BLaER1 treated with 17β-estradiol and CSF1 and Interleukin-3, amounts not matched to agents 10 nM and 100 nM (cell line): ENCODE measurements at regions not wholly inside any gene's neighbourhood (a gene's known extent, or its start where the extent isn't known, plus 50 kb on each side); places are given as distances from the start of the nearest gene placed in this dataset.
"Not testable (repeated sequence)": the region's sequence is repeated elsewhere in the genome, so short reads cannot be mapped to it uniquely, and the experiment has no call there.

ENCODE experiments used
- H3K27ac ChIP-seq, 11 experiments: shearing (Covaris generic); formaldehyde crosslinking; 2 replicates each; pipeline ENCODE4 v1.8.1; 2022
- H3K27me3 ChIP-seq, 11 experiments: shearing (Covaris generic); formaldehyde crosslinking; 2 replicates each; pipeline ENCODE4 v1.8.1; 2022
- H3K36me3 ChIP-seq, 11 experiments: shearing (Covaris generic); formaldehyde crosslinking; 2 replicates each; pipeline ENCODE4 v1.8.1; 2022
- H3K4me1 ChIP-seq, 10 experiments: shearing (Covaris generic); formaldehyde crosslinking; 2 replicates each; pipeline ENCODE4 v1.8.1; 2022
- H3K4me2 ChIP-seq, 11 experiments: shearing (Covaris generic); formaldehyde crosslinking; 2 replicates each; pipeline ENCODE4 v1.8.1; 2022
- H3K4me3 ChIP-seq, 10 experiments: shearing (Covaris generic); formaldehyde crosslinking; 2 replicates each; pipeline ENCODE4 v1.8.1; 2022
- H3K9ac ChIP-seq, 11 experiments: shearing (Covaris generic); formaldehyde crosslinking; 2 replicates each; pipeline ENCODE4 v1.8.1; 2022
- H3K9me3 ChIP-seq, 11 experiments: shearing (Covaris generic); formaldehyde crosslinking; replicated peaks in 1 of 11; 2 replicates each; pipeline ENCODE4 v1.8.1; 2022
- H4K20me1 ChIP-seq, 11 experiments: shearing (Covaris generic); formaldehyde crosslinking; 2 replicates each; pipeline ENCODE4 v1.8.1; 2022
- Cebpa-rat ChIP-seq, 11 experiments: shearing (Covaris generic); IDR thresholded peaks; 2 replicates each; pipeline ENCODE4 v1.8.1; 2022

DNA sequence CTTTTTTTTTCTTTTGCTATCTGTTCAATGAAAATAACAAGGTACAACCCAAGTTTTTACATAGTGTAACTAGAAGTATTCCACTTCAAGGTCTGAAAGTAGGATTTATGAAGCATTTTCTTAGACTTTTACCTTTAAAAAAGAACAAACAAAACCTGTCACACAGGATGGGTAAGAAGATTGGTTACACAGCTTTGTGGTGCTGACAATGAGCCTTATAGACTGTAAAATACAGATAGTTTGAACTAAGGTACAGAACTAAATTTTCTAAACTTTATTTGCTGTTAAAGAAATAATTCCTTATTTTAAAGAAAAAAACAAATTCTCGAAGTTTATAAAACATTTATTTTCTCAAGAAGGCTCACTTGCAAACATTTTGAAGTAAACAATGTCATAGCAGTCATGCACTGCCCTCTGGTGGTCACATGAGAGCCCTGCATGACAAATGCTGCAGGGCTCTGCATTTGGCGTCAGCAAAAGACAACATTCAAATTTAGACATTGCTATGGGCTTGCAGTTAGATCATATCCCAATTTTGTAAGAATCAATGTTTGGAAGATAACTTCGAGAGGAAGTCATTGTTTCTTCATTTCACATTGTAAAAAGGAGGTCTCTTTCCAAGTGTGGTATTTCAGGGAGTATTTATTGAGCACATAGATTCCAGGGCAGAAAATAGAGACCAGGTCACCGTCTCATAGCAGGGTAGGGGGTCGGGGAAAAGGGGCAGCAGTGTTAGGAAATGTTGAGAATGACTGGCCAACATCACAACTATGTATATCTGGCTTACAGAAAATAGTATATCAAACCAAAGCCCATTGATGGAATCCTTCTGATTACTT is 115.3 kb upstream of the FMN2 start:
- Histone ChIP-seq H3K27me3 (no peaks in the 10 kb centered on the region), H3K9me3 (peaks cover 34 to 37% (median 36%) of the 10 kb centered on the region in 11 experiments), H3K4me2 (no peak overlapping the region), H3K36me3 (no peaks in the 10 kb centered on the region), H3K4me3 (no peak overlapping the region), H4K20me1 (no peaks in the 10 kb centered on the region), H3K27ac (no peak overlapping the region), H3K9ac (no peak overlapping the region), H3K4me1 (no peaks in the 10 kb centered on the region)
- TF ChIP-seq Cebpa-rat (IDR thresholded peaks at IDR 0.05): no peak

DNA sequence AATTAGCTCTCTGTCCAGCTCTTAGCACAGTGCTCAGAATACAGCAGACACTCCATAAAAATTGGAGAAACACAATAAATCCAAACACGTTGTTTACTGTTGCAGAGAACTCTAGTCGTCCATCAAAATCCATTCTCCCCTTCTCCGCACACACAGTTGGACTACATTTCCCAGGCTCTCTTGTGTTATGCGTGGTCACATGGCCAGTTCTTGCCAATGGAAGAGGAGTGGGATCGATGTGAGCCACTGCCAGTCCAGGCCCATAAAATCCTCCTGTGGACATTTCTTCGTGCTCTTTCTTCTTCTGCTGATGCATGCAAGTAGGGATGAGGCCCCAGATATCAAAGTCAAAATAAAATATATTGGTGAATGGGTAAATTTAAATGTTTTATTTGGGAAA is 114.3 kb upstream of the FMN2 start:
- no peaks in the 10 kb centered on the region for H3K4me1 ChIP-seq
- no peaks in the 10 kb centered on the region for H4K20me1 ChIP-seq
- no peaks in the 10 kb centered on the region for H3K36me3 ChIP-seq
- H3K27ac ChIP-seq: no peak overlapping the region
- H3K4me3 ChIP-seq: no peak overlapping the region
- H3K27me3 ChIP-seq: no peaks in the 10 kb centered on the region
- no peak for TF ChIP-seq Cebpa-rat (IDR thresholded peaks at IDR 0.05)
- H3K9ac ChIP-seq: no peak overlapping the region
- H3K4me2 ChIP-seq: no peak overlapping the region
- peaks cover 39 to 46% (median 42%) of the 10 kb centered on the region in 11 experiments for H3K9me3 ChIP-seq

DNA sequence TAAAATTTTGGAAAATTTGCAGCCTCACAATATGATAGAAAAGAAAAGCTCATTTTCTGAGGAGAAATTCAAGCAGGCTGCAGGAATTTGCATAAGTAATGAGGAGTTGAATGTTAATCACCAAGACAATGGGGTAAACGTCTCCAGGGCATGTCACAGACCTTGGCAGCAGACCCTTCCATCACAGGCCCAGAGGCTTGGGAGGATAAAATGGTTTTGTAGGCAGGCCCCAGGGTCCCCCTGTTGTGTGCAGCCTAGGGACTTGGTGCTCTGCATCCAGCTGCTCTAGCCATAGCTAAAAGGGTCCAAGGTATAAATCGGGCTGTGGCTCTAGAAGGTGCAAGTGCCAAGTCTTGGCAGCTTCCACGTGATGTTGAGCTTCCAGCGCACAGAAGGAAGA is 112.2 kb upstream of the FMN2 start:
- Histone ChIP-seq H3K9me3 (peaks cover 40 to 57% (median 50%) of the 10 kb centered on the region in 11 experiments), H4K20me1 (no peaks in the 10 kb centered on the region), H3K27ac (no peak overlapping the region), H3K4me1 (no peaks in the 10 kb centered on the region), H3K27me3 (no peaks in the 10 kb centered on the region), H3K4me2 (no peak overlapping the region), H3K9ac (no peak overlapping the region), H3K4me3 (no peak overlapping the region), H3K36me3 (no peaks in the 10 kb centered on the region)
- TF ChIP-seq Cebpa-rat (IDR thresholded peaks at IDR 0.05): no peak

DNA sequence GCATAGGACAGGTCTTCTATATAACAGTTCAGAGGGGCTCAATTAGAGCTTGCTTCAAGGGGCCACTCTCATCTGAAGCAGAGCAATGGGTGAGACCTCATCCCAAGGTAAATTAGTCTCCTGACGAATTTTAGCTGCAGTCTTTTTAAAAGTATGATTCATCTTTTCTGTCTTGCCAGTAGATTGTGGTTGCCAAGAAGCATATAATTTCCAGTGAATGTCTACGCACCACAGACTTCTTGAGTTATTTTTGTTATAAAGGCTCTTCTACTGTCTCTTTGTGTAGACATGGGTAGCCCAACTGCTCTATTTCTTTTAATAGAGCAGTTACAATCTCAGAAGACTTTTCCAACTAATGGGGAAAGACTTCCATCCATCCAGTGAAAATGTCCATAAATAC is 108.9 kb upstream of the FMN2 start:
- no peaks in the 10 kb centered on the region for H4K20me1 ChIP-seq
- H3K27ac ChIP-seq: no peak overlapping the region
- H3K4me1 ChIP-seq: no peaks in the 10 kb centered on the region
- H3K4me3 ChIP-seq: no peak overlapping the region
- H3K27me3 ChIP-seq: no peaks in the 10 kb centered on the region
- H3K9ac ChIP-seq: no peak overlapping the region
- H3K36me3 ChIP-seq: no peaks in the 10 kb centered on the region
- no peak for TF ChIP-seq Cebpa-rat (IDR thresholded peaks at IDR 0.05)
- peaks cover 58 to 73% (median 63%) of the 10 kb centered on the region in 11 experiments for H3K9me3 ChIP-seq
- H3K4me2 ChIP-seq: no peak overlapping the region

DNA sequence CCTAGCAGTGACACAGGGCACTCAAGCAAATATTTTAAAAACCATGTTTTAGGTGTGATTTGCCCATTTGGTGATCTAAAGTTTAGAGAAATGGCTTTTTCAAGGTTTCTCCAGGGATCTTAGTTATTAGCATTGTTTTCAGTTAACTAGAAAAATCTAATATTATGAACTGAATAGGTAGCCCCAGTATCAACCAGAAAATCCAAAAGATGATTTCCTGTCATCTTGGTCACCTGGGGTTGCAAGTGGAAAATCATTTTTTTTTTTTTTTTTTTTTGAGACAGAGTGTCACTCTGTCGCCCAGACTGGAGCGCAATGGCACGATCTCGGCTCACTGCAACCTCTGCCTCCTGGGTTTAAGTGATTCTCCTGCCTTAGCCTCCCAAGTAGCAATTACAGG is 106.6 kb upstream of the FMN2 start:
- no peaks in the 10 kb centered on the region for H3K27me3 ChIP-seq
- no peaks in the 10 kb centered on the region for H3K36me3 ChIP-seq
- peaks cover 35 to 50% (median 41%) of the 10 kb centered on the region in 11 experiments for H3K9me3 ChIP-seq
- H3K4me2 ChIP-seq: no peak overlapping the region
- H3K4me1 ChIP-seq: no peaks in the 10 kb centered on the region
- TF ChIP-seq Cebpa-rat (IDR thresholded peaks at IDR 0.05): no peak
- H4K20me1 ChIP-seq: no peaks in the 10 kb centered on the region
- no peak overlapping the region for H3K9ac ChIP-seq
- no peak overlapping the region for H3K27ac ChIP-seq
- no peak overlapping the region for H3K4me3 ChIP-seq

DNA sequence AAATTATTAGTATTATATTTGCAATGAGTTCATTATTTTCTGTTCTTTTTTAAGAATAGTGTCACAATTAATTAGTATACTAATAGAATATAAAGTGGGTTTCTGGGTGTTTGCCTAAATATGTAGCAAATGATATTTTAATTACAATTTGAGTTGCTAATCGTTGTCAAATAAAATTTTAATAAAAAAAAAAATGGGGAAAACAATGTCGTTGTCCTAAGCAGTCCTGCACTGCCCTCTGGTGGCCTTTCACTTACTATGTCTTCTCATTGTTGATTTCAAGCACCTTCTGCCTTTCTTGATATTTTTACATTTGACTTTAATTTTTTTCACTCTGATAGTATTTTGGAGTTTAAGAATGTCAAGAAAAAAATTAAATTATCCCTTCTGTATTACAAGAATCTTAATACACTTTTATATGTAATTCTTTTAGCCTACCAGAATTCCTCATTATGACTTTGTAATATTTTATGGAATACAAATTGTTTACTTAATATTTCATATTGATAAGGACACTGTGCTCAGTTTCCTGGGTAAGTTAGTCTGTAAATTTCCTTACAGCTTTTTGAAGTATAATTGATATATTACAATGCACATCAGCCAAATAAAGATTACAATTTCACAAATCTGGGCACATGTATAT is 104.5 kb upstream of the FMN2 start:
- H3K9me3 ChIP-seq: peaks cover 15 to 31% (median 21%) of the 10 kb centered on the region in 11 experiments
- no peak overlapping the region for H3K4me2 ChIP-seq
- H3K9ac ChIP-seq: no peak overlapping the region
- no peaks in the 10 kb centered on the region for H4K20me1 ChIP-seq
- no peaks in the 10 kb centered on the region for H3K4me1 ChIP-seq
- H3K36me3 ChIP-seq: no peaks in the 10 kb centered on the region
- H3K27me3 ChIP-seq: no peaks in the 10 kb centered on the region
- no peak overlapping the region for H3K4me3 ChIP-seq
- TF ChIP-seq Cebpa-rat (IDR thresholded peaks at IDR 0.05): no peak
- no peak overlapping the region for H3K27ac ChIP-seq

DNA sequence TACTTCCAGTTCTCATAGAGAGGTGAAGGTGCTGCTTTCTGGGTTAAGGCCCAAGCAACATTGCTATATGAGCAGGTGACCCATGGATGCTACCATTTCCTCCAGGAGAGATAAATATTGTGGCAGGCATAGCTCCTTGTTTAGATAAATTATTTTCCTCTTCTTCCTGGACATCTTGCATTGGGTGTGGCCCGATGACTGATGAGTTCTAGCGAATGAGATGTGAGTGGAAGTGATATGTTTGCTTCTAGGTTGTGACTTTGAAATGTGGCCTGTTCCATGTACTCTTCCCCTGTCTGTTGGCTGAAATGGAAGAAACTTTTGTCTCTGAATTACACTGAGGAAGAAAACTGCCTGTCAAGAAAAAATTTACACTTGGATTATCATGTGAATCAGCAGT is 101.7 kb upstream of the FMN2 start:
- 0 out of 20 replicates have a peak, but pooled peaks cover 0 to 4% (median 0%) of the 10 kb centered on the region in 10 experiments for H3K4me1 ChIP-seq
- H3K4me3 ChIP-seq: no peak overlapping the region
- no peak overlapping the region for H3K9ac ChIP-seq
- H3K36me3 ChIP-seq: no peaks in the 10 kb centered on the region
- no peak overlapping the region for H3K4me2 ChIP-seq
- no peak overlapping the region for H3K27ac ChIP-seq
- H3K27me3 ChIP-seq: no peaks in the 10 kb centered on the region
- H3K9me3 ChIP-seq: peaks cover 9 to 14% (median 11%) of the 10 kb centered on the region in 11 experiments
- no peak for TF ChIP-seq Cebpa-rat (IDR thresholded peaks at IDR 0.05)
- no peaks in the 10 kb centered on the region for H4K20me1 ChIP-seq

DNA sequence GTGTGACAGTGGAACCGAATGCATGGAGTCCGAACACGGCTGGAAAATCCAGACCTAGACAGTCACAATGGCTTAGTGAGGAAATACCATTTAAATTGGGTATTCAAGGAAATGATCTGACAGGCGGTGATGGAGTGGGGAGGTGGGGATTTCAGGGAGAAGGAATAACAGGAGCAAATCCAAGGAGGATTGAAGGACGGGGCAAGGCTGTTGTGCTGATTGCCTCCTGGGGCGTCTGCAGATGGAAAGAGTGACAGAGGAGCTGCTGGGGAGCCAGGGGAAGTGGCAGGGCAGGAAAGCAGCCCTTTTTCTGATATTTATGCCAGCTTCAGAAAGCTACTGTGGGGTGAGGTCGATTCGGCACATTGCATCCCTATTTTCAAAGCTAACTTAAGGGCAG is 99.1 kb upstream of the FMN2 start:
- H3K36me3 ChIP-seq, H4K20me1 ChIP-seq, H3K9me3 ChIP-seq, H3K4me1 ChIP-seq, H3K4me3 ChIP-seq, H3K4me2 ChIP-seq, H3K9ac ChIP-seq, H3K27me3 ChIP-seq, H3K27ac ChIP-seq: not testable (repeated sequence)

DNA sequence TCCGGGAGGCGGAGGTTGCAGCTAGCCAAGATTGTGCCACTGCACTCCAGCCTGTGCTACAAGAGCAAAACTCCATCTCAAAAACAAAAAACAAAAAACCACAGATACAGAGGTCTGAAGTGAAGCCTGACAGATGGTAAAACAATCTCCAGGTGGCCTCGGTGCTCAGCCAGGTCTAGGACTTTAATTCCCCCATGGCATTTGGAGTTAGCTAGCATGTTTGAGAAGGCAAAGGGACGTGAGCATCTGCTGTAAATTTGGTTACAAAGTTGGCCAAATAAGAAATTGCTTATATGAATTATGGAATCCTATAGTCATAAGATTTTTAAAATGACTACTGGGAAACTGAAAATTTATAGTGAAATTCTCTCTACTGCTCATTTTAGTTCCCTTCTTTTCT is 98.3 kb upstream of the FMN2 start:
- Histone ChIP-seq H3K4me1 (0 out of 20 replicates have a peak, but pooled peaks cover 0 to 4% (median 0%) of the 10 kb centered on the region in 10 experiments), H3K9me3 (peaks cover 5 to 12% (median 10%) of the 10 kb centered on the region in 11 experiments; a peak in 20 of 22 replicates), H3K4me3 (no peak overlapping the region), H3K27me3 (no peaks in the 10 kb centered on the region), H3K27ac (no peak overlapping the region), H3K9ac (no peak overlapping the region), H3K4me2 (no peak overlapping the region), H4K20me1 (no peaks in the 10 kb centered on the region), H3K36me3 (no peaks in the 10 kb centered on the region)
- no peak for TF ChIP-seq Cebpa-rat (IDR thresholded peaks at IDR 0.05)

DNA sequence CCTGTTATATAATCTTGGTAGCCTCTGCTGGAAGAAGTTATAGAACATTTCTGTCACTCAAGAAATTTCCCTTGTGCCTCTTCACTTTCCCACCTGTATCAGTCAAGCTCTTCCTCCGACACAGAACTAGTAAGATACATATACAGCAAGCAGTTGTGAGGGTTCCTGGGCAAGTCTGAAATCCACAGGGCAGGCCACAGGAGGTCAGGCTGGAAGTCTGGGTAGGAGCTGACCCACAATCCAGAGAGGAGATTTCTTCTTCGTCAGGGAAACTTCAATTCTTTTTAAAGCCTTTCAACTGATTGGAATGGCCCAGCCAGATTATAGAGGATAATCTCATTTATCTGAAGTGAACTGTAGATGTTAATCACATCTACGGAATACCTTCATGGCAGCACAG is 96.4 kb upstream of the FMN2 start:
- Histone ChIP-seq H3K27ac (no peak overlapping the region), H3K27me3 (no peaks in the 10 kb centered on the region)

More for the DNA sequence above, 96.4 kb upstream of the FMN2 start:
- no peak for TF ChIP-seq Cebpa-rat (IDR thresholded peaks at IDR 0.05)
- Histone ChIP-seq H3K9me3 (peaks cover 5 to 12% (median 10%) of the 10 kb centered on the region in 11 experiments; a peak in 20 of 22 replicates), H3K4me1 (0 out of 20 replicates have a peak, but pooled peaks cover 0 to 4% (median 0%) of the 10 kb centered on the region in 10 experiments), H3K9ac (no peak overlapping the region), H4K20me1 (no peaks in the 10 kb centered on the region), H3K4me3 (no peak overlapping the region), H3K36me3 (no peaks in the 10 kb centered on the region), H3K4me2 (no peak overlapping the region)
